NAMALWA (cell line): ENCODE measurements at regions not wholly inside any gene's neighbourhood (a gene's known extent, or its start where the extent isn't known, plus 50 kb on each side); places are given as distances from the start of the nearest gene placed in this dataset.

Experiments used
- DNase-seq: peaks from one replicate; pipeline ENCODE4 v3.0.0-alpha.2; 2015; ENCODE audit warnings: low spot score

- no peak for DNase-seq
Measured at GRCh38 chr4:32042486-32043247, 1322.5 kb downstream of the PCDH7 start.

GRCh38 chr4:32043248-32043633 lies 1323.1 kb downstream of the PCDH7 start:
- DNase-seq = no peak

- no peak for DNase-seq
Measured at GRCh38 chr4:32061916-32062315, 1341.7 kb downstream of the PCDH7 start.

GRCh38 chr4:32073542-32073941 lies 1353.4 kb downstream of the PCDH7 start:
- no peak for DNase-seq

GRCh38 chr4:32087211-32087610 lies 1367.0 kb downstream of the PCDH7 start:
- no peak for DNase-seq

GRCh38 chr4:32094987-32095386 lies 1374.8 kb downstream of the PCDH7 start:
- no peak for DNase-seq

- no peak for DNase-seq
Measured at GRCh38 chr4:32102896-32103295, 1382.7 kb downstream of the PCDH7 start.

- no peak for DNase-seq
Measured at GRCh38 chr4:32106767-32107166, 1386.6 kb downstream of the PCDH7 start.

- no peak for DNase-seq
Measured at GRCh38 chr4:32112891-32113290, 1392.7 kb downstream of the PCDH7 start.

GRCh38 chr4:32117693-32118092 lies 1397.5 kb downstream of the PCDH7 start:
- DNase-seq = no peak

GRCh38 chr4:32119907-32120306 lies 1399.7 kb downstream of the PCDH7 start:
- no peak for DNase-seq

GRCh38 chr4:32128549-32128948 lies 1408.4 kb downstream of the PCDH7 start:
- no peak for DNase-seq

GRCh38 chr4:32129967-32130366 lies 1409.8 kb downstream of the PCDH7 start:
- DNase-seq = no peak

GRCh38 chr4:32133141-32133540 lies 1413.0 kb downstream of the PCDH7 start:
- no peak for DNase-seq

GRCh38 chr4:32133734-32134133 lies 1413.6 kb downstream of the PCDH7 start:
- DNase-seq = no peak

- no peak for DNase-seq
Measured at GRCh38 chr4:32135642-32136041, 1415.5 kb downstream of the PCDH7 start.

GRCh38 chr4:32136081-32136787 lies 1416.1 kb downstream of the PCDH7 start:
- no peak for DNase-seq

GRCh38 chr4:32140636-32141035 lies 1420.5 kb downstream of the PCDH7 start:
- no peak for DNase-seq

- DNase-seq = no peak
Measured at GRCh38 chr4:32142075-32142474, 1421.9 kb downstream of the PCDH7 start.

- no peak for DNase-seq
Measured at GRCh38 chr4:32145987-32146386, 1425.8 kb downstream of the PCDH7 start.

GRCh38 chr4:32147446-32148085 lies 1427.4 kb downstream of the PCDH7 start:
- DNase-seq = no peak

- no peak for DNase-seq
Measured at GRCh38 chr4:32148111-32148666, 1428.0 kb downstream of the PCDH7 start.

GRCh38 chr4:32158961-32159360 lies 1438.8 kb downstream of the PCDH7 start:
- no peak for DNase-seq
